SK-N-SH treated with all-trans-retinoic acid at 6 μM for 48 hours (cell line): ENCODE measurements at regions not wholly inside any gene's neighbourhood (a gene's known extent, or its start where the extent isn't known, plus 50 kb on each side); places are given as distances from the start of the nearest gene placed in this dataset.

Source experiments
- ATAC-seq: fragments of 200-7000 bp; cut with Tn5 transposase; 3 replicates; pipeline ENCODE4 v1.9.1; 2020; ENCODE audit warnings: mild to moderate bottlenecking, moderate library complexity
- ARNTL ChIP-seq: fragments of 450-650 bp; formaldehyde crosslinking; IDR thresholded peaks from 2 replicates; pipeline ENCODE4 v1.5.0; 2020; ENCODE audit warnings: low read depth, mild to moderate bottlenecking, moderate library complexity, borderline replicate concordance
- CREB5 ChIP-seq: fragments of 250-450 bp; sonication (Bioruptor Pico); IDR thresholded peaks from 2 replicates; pipeline ENCODE4 v1.5.1; 2020; ENCODE audit warnings: low read depth, mild to moderate bottlenecking, moderate library complexity
- CSRNP3 ChIP-seq: fragments of 250-450 bp; sonication (Bioruptor Pico); IDR thresholded peaks from 2 replicates; pipeline ENCODE4 v1.5.1; 2021; ENCODE audit warnings: mild to moderate bottlenecking, moderate library complexity
- ISL1 ChIP-seq: fragments of 250-450 bp; sonication (Bioruptor Pico); IDR thresholded peaks from 2 replicates; pipeline ENCODE4 v2.1.2; 2022; ENCODE audit warnings: mild to moderate bottlenecking, moderate library complexity
- PATZ1 ChIP-seq: fragments of 250-450 bp; sonication (Bioruptor Pico); IDR thresholded peaks from 2 replicates; pipeline ENCODE4 v1.8.0; 2020; ENCODE audit warnings: mild to moderate bottlenecking, moderate library complexity, borderline replicate concordance
- POU6F1 ChIP-seq: fragments of 250-450 bp; sonication (Bioruptor Pico); IDR thresholded peaks from 2 replicates; pipeline ENCODE4 v1.8.0; 2021; ENCODE audit warnings: low read depth, mild to moderate bottlenecking, moderate library complexity, borderline replicate concordance
- PPARA ChIP-seq: fragments of 250-450 bp; sonication (Bioruptor Pico); IDR thresholded peaks from 2 replicates; pipeline ENCODE4 v1.5.0; 2020; ENCODE audit warnings: mild to moderate bottlenecking, borderline replicate concordance
- TSHZ2 ChIP-seq: fragments of 250-450 bp; sonication (Bioruptor Pico); IDR thresholded peaks from 2 replicates; pipeline ENCODE4 v1.5.0; 2020; ENCODE audit warnings: mild to moderate bottlenecking, moderate library complexity
- ZC3H10 ChIP-seq: fragments of 250-450 bp; sonication (Bioruptor Pico); IDR thresholded peaks from 2 replicates; pipeline ENCODE4 v1.5.1; 2021; ENCODE audit warnings: mild to moderate bottlenecking, moderate library complexity
- ZFP3 ChIP-seq: fragments of 250-450 bp; sonication (Bioruptor Pico); IDR thresholded peaks from 2 replicates; pipeline ENCODE4 v1.5.0; 2020; ENCODE audit warnings: mild to moderate bottlenecking, moderate library complexity
- ZFP30 ChIP-seq: fragments of 450-650 bp; formaldehyde crosslinking; IDR thresholded peaks from 2 replicates; pipeline ENCODE4 v1.5.0; 2022; ENCODE audit warnings: mild to moderate bottlenecking, moderate library complexity
- ZNF565 ChIP-seq: fragments of 450-650 bp; formaldehyde crosslinking; conservative IDR thresholded peaks from 2 replicates; pipeline ENCODE4 v1.5.0; 2020; ENCODE audit warnings: low read depth, mild to moderate bottlenecking, moderate library complexity
- ZNF8 ChIP-seq: fragments of 450-650 bp; formaldehyde crosslinking; IDR thresholded peaks from 2 replicates; pipeline ENCODE4 v1.5.0; 2020; ENCODE audit warnings: mild to moderate bottlenecking, moderate library complexity

GRCh38 chr14:98323836-98324235 is 948.2 kb downstream of the BCL11B start:
- ATAC-seq = no peak
- TF ChIP-seq POU6F1 (CRISPR knock-in tag) (no peak), PPARA (CRISPR knock-in tag) (no peak), TSHZ2 (CRISPR knock-in tag) (no peak), CREB5 (CRISPR knock-in tag) (no peak), ZFP3 (CRISPR knock-in tag) (no peak), PATZ1 (CRISPR knock-in tag) (no peak), CSRNP3 (CRISPR knock-in tag) (no peak), ZFP30 (CRISPR knock-in tag) (no peak), ZNF565 (CRISPR knock-in tag) (no peak), ZNF8 (CRISPR knock-in tag) (no peak)
- TF ChIP-seq, all 23 proteins: peak for 0

- ATAC-seq = no peak
- no peak for TF ChIP-seq TSHZ2 (CRISPR knock-in tag)
- TF ChIP-seq ZC3H10 (CRISPR knock-in tag) = no peak
- no peak for TF ChIP-seq ARNTL (CRISPR knock-in tag)
- no peak for TF ChIP-seq PATZ1 (CRISPR knock-in tag)
- TF ChIP-seq ISL1 = no peak
- TF ChIP-seq ZNF565 (CRISPR knock-in tag) = no peak
- no peak for TF ChIP-seq ZFP3 (CRISPR knock-in tag)
- no peak for TF ChIP-seq CSRNP3 (CRISPR knock-in tag)
Measured at GRCh38 chr14:98325761-98326160, 946.2 kb downstream of the BCL11B start.
